K562 (cell line): ENCODE measurements at regions not wholly inside any gene's neighbourhood (a gene's known extent, or its start where the extent isn't known, plus 50 kb on each side); places are given as distances from the start of the nearest gene placed in this dataset.
A peak's percentile ranks its signal among the peaks of the same experiment; 100 is the strongest.

Experiments used
- HDAC3 ChIP-seq: fragments of 450-650 bp; IDR thresholded peaks from 2 replicates; pipeline ENCODE4 v1.6.1; 2018; ENCODE audit warnings: borderline replicate concordance, mild to moderate bottlenecking, moderate library complexity; ENCODE audit not compliant: partially characterized antibody
- JUND ChIP-seq, 2 experiments: IDR thresholded peaks; 2 replicates in 1 of 2; 3 replicates in 1 of 2; pipeline ENCODE4 v1.6.1; 2011; ENCODE audit warnings: borderline replicate concordance in 2 of 2, low read depth in 2 of 2, low read length in 2 of 2, improper control_type of control experiment in 1 of 2, missing biosample characterization in 1 of 2, missing genetic modification characterization in 1 of 2, missing genetic modification reagents in 1 of 2
- RAD21 ChIP-seq, 2 experiments: fragments of 250-450 bp in 1 of 2; fragments of 450-650 bp in 1 of 2; sonication (Bioruptor Pico) in 1 of 2; formaldehyde crosslinking in 1 of 2; IDR thresholded peaks in 1 of 2; conservative IDR thresholded peaks in 1 of 2; 2 replicates each; pipeline versions ENCODE4 v1.4.0 to v1.8.0; 2020 to 2022; ENCODE audit warnings: mild to moderate bottlenecking in 2 of 2, moderate library complexity in 1 of 2
- REST ChIP-seq, 2 experiments: fragments of 450-650 bp; formaldehyde crosslinking in 1 of 2; IDR thresholded peaks; 2 replicates each; pipeline versions ENCODE4 v1.4.0 to v1.6.1; 2014 to 2020; ENCODE audit warnings: mild to moderate bottlenecking in 2 of 2, borderline replicate concordance in 1 of 2, low read depth in 1 of 2
- SMC3 ChIP-seq: conservative IDR thresholded peaks from 2 replicates; pipeline ENCODE4 v1.6.1; 2011; ENCODE audit warnings: low read depth, low read length, improper control_type of control experiment; ENCODE audit not compliant: insufficient read depth
- YY1 ChIP-seq, 3 experiments: IDR thresholded peaks; 2 replicates each; pipeline ENCODE4 v1.6.1; 2011; ENCODE audit warnings: low read length in 2 of 3, mild to moderate bottlenecking in 2 of 3, moderate library complexity in 2 of 3, borderline replicate concordance in 1 of 3, control low read depth in 1 of 3, low read depth in 1 of 3; ENCODE audit not compliant: insufficient read depth in 3 of 3, insufficient replicate concordance in 2 of 3, control insufficient read depth in 1 of 3, insufficient read length in 1 of 3; ENCODE audit errors: extremely low read depth in 1 of 3

DNA sequence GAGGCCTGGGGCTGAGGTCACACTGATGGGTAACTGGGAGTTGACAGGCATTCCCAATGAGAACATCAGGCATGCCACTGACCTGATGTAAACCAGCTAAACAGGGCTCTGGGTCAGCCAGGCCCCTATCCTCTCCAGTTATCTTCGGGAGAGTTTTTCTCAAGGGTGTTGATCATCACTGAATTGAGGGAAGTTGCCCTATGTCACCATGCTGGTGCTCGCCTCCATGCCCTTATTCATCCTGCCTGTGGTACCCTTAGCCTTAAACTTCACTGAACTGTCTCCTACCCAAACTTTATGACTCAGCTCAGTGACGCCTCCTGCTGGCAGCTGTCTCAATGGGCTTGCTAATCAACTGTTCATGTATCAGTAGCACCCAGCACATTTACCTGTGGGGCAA, 80.7 kb upstream of the TNR start (continued):
- TF ChIP-seq REST (IDR thresholded peaks at IDR 0.05; ENCODE audit: borderline replicate concordance): peak; percentile 28; the same call in 1 of the 2 replicates
- no peak for TF ChIP-seq REST (CRISPR knock-in tag; IDR thresholded peaks at IDR 0.05; ENCODE audit: low read depth)
- TF ChIP-seq HDAC3: no peak
- TF ChIP-seq YY1 (IDR thresholded peaks at IDR 0.05; ENCODE audit: borderline replicate concordance in 1 of 3, control insufficient read depth in 1 of 3, extremely low read depth in 1 of 3, insufficient read depth in 3 of 3, insufficient read length in 1 of 3, insufficient replicate concordance in 2 of 3, low read depth in 1 of 3, low read length in 2 of 3): no peak
- TF ChIP-seq RAD21 (CRISPR knock-in tag; conservative IDR thresholded peaks at IDR 0.05 in 1 of 2, IDR thresholded peaks at IDR 0.05 in 1 of 2): peak in 1 of 2 experiments; percentile 57; a peak in 3 of 4 replicates
- peak; percentile 50; the same call in 1 of the 2 replicates for TF ChIP-seq SMC3
- TF ChIP-seq JUND (IDR thresholded peaks at IDR 0.05; ENCODE audit: borderline replicate concordance, low read depth, low read length): 0 out of 2 replicates have a peak, but pooled peaks have one; percentile 4
- TF ChIP-seq JUND (tag; IDR thresholded peaks at IDR 0.05; ENCODE audit: borderline replicate concordance, low read depth, low read length): no peak
